Pons (tissue), 1 donor: ENCODE measurements at regions not wholly inside any gene's neighbourhood (a gene's known extent, or its start where the extent isn't known, plus 50 kb on each side); places are given as distances from the start of the nearest gene placed in this dataset.

Source experiments
- DNase-seq: peaks from one replicate; pipeline ENCODE4 v3.0.0-alpha.2; 2016; ENCODE audit warnings: low spot score

DNA sequence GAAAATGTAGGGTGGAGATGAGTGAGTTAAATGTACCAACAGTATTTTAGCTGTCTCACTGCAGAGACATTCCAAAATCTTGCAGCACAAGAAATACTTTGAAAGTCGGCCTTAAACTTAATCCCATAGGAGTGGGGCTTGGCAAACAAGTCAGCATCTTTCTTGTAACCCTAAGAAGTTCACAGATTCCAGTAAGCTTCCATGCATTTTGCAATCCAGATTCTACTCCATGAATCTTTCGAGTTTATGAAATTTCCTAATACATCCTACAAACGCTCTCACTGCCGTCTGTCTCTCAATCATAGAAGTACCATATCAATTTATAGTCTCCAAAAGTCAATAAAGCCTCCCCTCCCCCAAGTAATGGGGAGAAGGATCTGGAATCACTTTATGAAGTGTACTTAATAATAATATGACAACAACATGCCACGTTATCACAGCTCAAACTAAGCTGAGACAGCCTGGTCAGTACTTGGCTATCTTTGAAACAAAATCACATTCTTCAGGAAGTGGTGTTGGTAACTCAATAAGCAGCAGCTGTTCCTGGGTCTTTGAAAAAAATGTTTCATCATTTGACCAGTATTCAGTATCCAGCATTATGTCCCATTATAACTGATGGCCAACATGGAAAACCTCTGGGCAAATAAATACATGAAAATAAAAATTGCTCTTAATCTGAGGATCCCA, 317.4 kb upstream of the RUNX1 start:
- no peak for DNase-seq

DNA sequence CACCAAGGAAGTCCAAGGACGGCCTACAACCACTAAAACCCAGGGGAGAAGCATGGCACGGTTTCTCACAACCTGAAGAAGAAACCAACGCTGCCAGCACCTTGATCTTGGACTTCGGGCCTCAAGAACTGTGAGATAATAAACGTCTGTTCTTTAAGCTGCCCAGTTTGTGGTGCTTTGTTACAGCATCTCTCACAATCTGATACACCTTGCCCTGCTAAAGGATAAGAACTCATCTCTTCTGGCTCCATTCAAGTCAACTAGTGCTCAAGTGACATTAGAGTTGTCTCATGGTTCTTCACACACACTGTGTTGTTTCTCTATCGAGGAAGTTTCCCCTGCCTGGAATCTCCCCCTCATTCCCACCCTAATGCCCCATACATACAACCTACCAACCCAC, 314.4 kb upstream of the RUNX1 start:
- DNase-seq = no peak

DNA sequence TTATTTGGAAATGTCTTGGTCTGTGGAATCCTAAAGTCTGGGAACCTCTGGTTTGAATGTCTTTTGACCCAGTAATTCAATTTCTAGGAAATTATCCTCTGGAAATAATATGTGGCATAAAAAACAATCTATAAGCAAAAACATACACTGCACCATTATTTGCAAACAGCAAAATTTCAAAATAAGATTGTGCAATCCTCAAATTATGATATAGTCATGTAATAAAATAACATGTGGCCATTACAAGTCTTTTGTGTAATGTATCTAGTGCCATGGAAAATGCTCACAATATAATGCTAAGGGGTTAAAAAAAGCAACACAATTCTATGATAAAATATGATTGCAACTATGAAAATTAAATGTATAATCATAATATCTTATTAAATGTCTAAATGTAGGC, 312.9 kb upstream of the RUNX1 start:
- DNase-seq = no peak

DNA sequence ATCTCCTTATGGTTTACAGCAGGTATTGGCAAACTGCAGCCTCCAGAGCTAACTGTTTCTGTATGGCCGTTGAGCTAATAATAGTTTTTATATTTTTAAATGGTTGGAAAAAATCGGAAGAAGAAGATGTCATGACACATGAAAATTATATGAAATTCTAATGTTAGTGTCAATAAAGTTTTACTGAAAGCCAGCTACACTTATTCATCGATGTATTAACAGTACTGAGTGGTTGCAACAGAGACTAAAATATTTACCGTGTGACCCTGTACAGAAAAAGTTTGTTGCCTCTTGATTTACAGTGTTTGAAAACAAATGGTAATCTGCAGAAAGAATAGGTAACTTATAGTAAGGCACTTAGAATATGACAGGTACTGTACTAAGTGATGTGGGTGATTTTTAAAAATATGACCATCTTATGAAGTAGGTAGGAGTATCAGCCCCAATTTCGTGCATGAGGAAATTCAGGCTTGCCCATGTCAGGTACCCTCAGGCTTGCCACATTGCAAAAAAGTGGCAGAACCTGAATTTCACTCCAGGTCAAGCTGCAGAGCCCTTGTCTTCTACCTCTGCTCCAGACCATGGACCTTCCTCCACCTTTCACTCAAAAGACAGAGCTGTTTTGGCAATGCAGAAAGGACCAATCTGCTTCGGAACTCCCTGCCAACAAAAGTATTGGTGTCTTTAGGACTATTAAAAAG, 311.9 kb upstream of the RUNX1 start:
- DNase-seq = no peak

DNA sequence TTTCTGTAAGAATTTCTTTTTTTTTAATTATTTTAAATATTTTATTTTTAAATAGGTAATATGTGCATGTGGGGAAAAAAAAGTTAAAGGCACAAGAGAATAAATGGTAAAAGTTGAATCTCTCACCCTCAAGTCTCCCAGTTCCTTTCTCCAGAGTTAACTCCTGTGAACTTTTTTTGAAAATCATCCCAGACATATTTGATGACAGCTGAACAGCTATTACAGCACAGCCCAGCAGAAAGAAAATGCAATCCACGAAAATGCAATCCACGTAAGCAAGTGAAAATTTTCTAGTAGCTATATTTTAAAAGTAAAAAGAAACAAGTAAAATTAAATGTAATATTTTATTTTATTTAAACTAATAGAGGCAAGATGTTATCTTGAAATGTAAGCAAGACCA, 310.0 kb upstream of the RUNX1 start:
- DNase-seq = no peak

DNA sequence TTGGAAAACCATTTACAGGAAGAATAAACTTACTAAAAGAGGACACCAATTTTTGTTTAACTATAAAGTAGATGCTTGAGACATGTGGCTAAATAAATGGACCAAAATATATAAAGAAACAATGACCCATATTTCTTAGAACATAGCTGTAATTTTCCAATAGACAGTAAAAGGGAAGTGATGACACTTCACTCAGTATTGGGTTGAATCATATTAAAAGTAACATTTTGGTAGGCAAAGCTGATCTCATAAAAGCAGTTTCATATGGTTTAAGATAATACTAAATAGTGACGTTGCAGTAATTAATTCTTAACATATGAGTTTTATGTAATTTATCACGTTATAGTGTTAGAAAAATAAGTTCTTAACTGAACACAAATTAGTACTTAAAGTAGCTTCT, 308.9 kb upstream of the RUNX1 start:
- DNase-seq = no peak

DNA sequence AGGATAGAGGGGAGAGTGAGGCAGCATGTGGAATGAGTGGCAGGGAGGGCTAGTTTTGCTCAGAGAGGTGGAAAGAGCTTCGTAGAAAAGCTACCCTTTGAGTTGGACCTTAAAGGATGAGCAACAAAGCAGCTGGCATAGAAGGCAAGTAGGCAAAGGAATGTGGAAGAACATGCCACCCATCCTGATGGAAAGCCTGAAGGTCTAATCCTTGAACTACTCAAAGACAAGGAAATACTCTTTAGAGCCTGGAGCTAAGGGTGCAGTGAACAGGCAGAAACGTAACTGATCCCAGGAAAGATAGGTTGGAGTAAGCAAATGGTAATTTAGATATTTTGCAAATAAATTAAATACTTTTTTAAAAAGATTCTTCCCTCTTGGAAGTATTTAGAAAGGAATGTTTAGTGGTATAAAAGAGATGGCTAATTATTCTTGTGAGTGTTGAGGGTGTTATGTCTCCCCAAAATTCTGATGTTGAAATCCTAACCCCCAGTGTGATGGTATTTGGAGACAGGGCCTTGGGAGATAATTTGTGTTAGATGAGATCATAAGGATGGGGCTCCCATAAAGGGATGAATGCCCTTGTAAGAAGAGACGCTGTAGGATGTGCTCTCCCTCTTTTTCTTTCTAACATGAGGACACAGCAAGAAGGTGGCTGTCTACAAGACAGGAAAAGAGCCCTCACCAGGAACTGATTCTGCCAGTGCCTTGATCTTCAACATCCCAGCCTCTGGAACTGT, 308.1 kb upstream of the RUNX1 start:
- no peak for DNase-seq

DNA sequence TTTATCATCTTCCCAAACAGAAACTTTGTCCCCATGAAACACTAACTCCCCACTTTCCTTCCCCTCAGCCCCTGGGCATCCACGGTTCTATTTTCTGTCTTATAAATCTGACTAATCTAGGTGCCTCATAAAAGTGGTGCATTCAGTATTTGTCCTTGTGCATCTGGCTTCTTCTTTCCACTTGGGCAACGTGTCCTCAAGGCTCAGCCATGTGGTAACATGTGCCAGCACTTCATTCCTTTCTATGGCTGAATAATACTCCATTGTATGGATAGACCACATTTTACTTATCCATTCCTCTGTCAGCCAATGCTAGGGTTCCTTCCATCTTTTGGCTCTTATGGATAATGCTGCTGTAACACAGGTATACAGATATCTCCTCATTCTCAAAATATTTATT, 305.0 kb upstream of the RUNX1 start:
- no peak for DNase-seq

DNA sequence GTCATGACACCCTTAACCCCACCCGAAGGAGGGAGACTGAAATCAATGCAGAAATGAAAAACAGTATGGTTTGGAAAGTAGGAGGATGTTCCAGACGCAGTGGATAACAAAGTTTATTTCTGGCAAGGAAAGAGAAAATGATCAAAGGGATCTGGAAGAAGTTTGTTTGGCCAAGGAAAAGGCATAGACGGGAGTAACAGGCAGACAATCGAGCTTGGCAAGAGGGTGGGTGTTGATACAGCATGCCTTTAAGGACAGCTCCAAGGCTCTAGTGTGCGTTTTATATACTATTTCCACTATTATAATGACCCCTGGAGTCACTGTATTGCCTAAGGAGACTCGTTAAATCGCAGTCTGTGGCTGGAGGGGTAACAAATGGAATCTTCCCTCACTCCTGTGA, 303.7 kb upstream of the RUNX1 start:
- no peak for DNase-seq

DNA sequence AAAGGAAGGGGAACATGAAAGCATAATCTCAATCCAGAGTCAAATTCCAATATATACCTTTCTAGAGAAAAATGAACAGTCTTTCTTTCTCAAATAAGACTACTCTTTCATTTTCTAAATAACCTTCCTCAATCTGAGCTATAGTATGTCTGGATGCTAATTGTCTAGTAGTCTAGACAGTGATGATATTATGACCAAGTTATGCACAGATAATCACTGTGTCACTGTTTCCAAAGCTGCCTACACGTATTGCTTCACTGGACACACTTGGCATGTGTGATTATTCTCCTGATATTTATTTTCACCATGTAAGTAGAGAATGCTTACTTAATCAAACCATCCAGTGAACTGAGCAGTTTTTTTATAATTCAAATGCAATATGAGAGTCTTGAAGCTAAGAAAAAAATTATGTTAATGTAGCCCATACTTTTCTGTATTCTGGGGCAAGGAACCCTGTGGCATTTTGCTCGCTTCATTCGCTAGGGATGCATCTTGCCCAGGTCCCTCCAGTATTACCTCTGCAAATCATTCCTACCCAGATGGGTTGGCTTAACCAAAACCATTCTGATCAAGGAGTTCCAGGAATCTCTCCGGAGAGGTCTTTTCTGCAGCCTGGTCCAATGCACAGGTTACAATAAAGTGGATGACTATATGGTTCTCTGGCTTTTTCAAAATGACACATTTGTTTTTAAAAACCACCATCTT, 303.1 kb upstream of the RUNX1 start:
- DNase-seq = no peak

DNA sequence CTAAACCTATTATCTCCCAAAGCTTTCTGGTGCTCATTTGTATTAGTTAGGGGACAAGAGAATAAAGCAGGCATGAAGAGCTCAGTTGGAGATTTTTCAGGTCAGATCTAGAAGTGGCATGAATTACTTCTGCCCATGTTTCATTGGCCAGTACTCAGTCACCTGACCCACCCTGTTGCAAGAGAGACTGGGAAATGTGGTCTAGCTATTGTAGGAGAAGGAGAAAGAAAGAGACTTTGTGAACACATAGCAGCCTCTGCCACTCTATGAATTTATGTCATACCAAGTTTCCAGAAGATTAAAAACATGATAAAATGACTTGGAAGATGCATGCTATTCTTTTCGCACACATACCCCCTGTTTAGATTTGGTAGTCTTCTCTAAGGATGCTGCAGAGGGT, 302.3 kb upstream of the RUNX1 start:
- no peak for DNase-seq

DNA sequence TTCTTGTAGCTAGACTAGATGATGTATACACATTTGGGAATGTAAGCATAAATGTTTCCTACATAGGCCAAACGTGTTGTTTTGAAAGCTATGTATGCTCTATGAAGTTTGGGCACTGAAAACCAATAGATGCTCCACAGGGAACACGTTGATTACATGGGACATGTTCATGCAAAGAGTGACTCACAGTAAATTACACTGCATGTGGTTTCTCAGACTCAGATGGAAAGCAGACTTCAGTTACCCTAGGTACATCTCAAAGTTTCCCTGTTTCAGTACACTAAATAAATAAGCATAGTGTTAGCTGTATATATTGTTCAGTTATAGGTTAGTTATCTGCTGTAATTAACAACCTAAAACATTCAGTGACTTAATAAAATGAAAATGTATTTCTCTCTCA, 301.9 kb upstream of the RUNX1 start:
- DNase-seq = no peak

DNA sequence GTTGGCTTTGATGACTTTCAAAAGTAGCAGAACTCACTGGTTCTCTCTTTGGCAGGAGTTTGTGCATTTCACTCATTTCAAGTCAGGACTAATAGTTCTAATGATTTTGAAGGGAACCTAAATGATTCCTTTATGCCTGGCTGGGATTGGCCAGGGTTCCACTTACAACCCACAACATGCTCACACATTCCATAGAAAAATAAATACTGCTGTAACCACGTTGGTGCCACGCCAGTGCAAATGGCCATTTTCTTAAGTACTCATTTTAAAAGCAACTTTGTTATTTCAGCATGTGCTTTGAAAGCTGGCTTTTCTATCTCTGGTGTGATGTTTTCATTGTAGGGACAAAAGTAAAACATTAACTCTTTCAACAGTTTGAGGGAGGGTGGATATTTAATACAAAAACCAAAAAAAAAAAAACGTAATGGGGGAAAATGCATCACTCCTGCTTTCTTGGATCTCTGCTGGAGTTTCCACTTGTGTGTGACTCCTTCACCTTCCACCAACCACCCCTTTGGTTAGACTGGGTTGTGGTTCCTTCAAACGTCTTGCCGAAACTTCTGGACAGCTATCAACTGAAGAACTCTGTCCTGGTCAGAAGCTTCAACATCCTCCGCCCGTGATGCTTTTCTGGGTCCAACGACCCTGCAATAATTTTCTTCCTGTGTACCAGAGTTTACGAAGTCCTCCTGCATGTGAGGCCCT, 300.4 kb upstream of the RUNX1 start:
- no peak for DNase-seq

DNA sequence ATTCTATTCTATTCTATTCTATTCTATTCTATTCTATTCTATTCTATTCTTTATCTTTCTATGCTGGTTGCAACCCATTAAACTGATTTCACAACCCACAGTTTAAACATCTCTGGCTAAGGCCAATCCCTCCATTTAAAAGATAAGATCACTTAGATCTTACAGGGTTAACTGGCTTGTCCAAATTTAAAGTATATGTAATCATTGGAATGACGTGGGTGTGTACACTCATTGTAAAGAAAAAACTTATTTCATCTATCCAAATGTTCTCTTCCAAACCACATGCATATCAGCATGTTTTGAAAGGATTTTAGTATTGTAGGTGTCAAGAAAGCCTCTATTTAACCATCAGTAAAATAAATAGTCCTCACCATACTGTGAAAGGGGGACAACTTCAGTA, 299.6 kb upstream of the RUNX1 start:
- no peak for DNase-seq

DNA sequence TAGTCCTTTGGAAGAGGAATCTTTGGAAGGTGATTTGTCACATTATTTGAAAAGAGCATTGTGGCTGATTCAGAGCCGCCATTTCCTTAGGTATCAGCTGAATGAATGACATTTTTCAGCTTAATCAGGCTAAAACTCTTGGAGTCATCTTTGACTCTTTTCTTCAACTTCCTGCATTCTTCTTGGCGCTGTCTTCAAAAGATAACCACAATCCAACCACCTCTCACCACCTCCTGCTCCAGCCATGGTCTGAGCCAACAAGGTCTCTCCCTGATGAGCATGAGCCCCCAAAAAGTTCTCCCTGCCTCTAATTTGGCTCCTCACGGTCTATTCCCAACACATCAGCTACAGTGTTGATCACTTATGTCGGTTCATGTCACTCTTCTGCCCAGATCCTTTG, 297.6 kb upstream of the RUNX1 start:
- no peak for DNase-seq

DNA sequence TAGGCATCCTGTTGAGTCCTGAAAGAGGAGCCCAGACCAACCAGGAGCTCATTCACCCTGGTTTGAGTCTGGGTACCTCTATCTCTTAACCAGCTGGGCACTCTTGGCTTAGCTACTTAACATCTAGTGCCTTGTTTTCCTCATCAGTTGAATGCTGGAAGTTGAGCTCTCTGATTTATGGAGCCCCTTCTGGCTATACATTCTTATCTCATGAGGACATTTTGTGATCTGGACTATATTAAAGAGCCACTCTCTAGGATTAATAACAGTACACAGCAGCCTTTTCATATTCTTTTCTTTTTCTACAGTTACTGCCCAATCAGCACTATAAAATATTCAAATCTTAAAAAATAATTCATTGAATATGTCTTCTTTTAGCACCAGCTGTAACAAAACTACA, 296.9 kb upstream of the RUNX1 start:
- no peak for DNase-seq

DNA sequence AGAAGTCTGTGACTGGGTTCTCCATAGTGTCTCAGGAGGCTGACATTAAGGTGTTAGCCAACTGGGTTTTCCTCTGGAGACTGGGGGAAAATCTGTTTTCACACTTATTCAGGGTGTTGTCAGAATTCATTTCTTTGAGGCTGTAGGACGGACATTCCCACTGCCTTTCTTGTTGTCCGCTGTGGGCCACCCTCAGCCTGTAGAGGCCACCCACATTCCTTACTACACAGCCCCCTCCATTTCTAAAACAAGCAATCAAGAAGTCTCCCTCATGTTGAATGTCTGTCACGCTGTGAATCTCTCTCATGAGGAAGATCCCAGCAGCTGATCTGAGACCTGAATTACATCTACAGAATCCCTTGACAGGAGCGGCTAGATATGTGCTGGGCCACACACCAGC, 295.5 kb upstream of the RUNX1 start:
- no peak for DNase-seq

DNA sequence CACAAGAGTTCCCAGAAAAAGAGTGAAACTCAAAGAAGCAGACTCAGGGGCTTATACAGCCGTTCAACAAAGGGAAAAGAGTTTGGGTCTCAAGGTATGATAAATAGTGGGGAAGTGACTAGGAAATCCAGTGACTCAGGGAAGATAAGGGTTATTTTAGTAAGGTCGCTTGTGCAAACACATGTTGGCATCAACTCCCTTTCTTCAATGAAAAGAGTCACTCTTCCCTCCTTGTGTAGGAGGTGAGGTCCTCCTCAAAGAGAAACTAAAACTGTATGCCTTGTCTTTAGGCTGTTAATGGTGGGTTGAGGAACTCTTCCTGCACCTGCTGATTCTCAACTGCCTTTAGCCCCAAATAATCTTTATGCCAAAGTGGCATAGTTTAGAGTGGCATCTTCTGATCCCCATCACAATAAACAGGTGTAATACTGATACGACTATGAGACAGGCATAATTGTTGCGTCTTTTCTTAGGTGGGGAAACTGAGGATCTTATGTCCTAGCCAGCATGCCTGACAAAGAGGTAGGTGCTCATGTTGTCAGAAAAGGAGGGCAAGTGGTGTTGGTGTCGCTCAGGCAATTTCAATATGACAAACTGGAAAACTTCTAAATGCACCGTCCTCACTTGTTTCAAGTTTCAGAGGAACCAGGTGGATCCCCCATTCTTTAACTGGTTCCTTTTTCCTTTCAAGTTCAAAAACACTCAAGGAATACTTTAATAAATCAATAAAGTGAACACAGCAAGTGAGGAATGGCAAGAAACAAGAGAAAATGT, 294.1 kb upstream of the RUNX1 start:
- DNase-seq = no peak

DNA sequence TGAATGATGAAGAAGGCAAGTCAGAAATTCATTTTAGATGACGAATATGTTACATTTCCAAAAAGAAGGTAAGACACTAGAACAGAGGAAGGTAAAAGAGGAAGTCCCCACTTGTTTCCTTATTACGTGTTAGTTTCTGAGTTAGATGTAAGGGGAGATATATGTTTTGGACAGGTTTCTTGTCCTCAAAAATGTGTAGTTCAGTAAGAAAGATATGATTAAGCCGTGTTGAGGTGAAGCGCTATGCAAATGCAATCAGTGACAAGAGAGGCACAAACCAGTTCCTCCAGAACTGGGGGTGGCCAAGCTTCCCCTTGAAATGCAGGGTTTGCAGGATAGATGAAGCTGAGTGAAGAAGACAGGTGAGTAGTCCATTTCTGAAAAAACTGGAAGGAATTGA, 293.3 kb upstream of the RUNX1 start:
- DNase-seq = no peak

DNA sequence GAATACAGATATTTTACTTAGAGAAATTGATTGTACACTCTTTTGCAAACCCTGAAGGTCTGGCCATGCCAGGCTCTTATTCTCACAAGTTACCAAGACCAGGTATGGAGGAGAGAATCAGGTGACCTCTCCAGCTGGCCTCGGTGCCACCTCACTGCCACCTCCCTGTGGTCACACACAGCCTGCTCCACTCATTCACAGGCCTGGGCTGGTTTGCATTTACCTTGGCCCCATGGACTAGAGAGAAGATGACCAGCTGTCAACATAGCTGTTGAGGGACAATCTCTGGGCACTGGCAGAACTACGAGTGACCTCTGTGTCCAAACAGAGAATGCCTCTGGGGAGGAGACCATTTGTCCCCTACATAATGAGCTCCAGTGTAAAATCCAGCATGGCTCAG, 291.2 kb upstream of the RUNX1 start:
- DNase-seq = no peak

DNA sequence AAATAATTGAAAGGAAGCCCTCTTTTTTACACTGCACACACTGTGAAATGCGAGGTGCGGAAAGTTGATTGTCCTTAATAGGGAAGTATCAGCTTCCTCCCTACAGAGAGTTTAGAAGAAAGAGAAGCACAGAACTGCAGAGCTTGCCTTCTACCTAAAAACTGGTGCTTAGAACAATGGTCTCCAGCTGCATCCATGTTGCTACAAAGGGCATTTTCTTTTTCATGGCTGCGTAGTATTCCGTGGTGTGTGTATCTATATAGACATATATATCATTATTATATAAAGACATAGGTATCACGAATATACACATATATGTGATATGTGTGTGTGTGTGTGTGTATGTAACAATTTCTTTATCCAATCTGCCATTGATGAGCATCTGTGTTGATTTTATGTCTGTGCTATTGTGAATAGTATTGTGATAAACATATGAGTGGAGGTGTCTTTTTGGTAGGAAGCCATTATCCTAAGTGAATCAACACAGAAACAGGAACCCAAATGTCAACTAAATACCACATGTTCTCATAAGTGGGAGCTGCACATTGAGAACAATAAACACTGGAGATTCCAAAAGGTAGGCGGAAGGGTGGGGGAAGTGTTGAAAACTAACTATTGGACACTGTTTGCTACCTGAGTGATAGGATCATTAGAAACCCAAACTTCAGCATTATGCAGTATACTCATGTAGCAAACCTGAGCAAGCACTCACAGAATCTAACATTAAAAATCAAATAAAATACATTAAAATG, 290.0 kb upstream of the RUNX1 start:
- no peak for DNase-seq
